HFFc6 (cell line): ENCODE measurements at regions not wholly inside any gene's neighbourhood (a gene's known extent, or its start where the extent isn't known, plus 50 kb on each side); places are given as distances from the start of the nearest gene placed in this dataset.

Source experiments
- DNase-seq: peaks from one replicate; pipeline ENCODE4 v3.0.0-alpha.2; 2018
- H3K27ac Mint-ChIP-seq: 2 replicates; pipeline ENCODE4 v1.8.0; 2020; ENCODE audit warnings: mild to moderate bottlenecking, mixed read lengths
- H3K27me3 Mint-ChIP-seq: 2 replicates; pipeline ENCODE4 v1.8.0; 2021; ENCODE audit warnings: mild to moderate bottlenecking, moderate library complexity, mixed read lengths; ENCODE audit not compliant: insufficient read depth
- H3K36me3 Mint-ChIP-seq: 2 replicates; pipeline ENCODE4 v1.8.0; 2021; ENCODE audit warnings: low read depth, mixed read lengths
- H3K4me1 Mint-ChIP-seq: 2 replicates; pipeline ENCODE4 v1.8.0; 2020; ENCODE audit warnings: low read depth, mixed read lengths
- H3K4me3 Mint-ChIP-seq: 2 replicates; pipeline ENCODE4 v1.8.0; 2020; ENCODE audit warnings: mild to moderate bottlenecking, moderate library complexity, mixed read lengths
- H3K9me3 Mint-ChIP-seq: 2 replicates; pipeline ENCODE4 v1.8.0; 2020; ENCODE audit warnings: mild to moderate bottlenecking, mixed read lengths
- TF ChIP-seq, protein P1 (sequence below): fragments of 200-600 bp; sonication (generic); IDR thresholded peaks from 2 replicates; pipeline ENCODE4 v1.5.0; 2021; ENCODE audit warnings: antibody characterized with exemption, mild to moderate bottlenecking

- Mint-ChIP-seq H3K27ac (no peak overlapping the region), H3K27me3 (peaks cover 16% of the 10 kb centered on the region), H3K4me1 (peaks cover 27% of the 10 kb centered on the region), H3K9me3 (no peaks in the 10 kb centered on the region), H3K36me3 (no peaks in the 10 kb centered on the region), H3K4me3 (no peak overlapping the region)
- TF ChIP-seq, protein P1, sequence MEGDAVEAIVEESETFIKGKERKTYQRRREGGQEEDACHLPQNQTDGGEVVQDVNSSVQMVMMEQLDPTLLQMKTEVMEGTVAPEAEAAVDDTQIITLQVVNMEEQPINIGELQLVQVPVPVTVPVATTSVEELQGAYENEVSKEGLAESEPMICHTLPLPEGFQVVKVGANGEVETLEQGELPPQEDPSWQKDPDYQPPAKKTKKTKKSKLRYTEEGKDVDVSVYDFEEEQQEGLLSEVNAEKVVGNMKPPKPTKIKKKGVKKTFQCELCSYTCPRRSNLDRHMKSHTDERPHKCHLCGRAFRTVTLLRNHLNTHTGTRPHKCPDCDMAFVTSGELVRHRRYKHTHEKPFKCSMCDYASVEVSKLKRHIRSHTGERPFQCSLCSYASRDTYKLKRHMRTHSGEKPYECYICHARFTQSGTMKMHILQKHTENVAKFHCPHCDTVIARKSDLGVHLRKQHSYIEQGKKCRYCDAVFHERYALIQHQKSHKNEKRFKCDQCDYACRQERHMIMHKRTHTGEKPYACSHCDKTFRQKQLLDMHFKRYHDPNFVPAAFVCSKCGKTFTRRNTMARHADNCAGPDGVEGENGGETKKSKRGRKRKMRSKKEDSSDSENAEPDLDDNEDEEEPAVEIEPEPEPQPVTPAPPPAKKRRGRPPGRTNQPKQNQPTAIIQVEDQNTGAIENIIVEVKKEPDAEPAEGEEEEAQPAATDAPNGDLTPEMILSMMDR: no peak
- DNase-seq: peak; percentile 4
Measured at GRCh38 chr5:167578977-167579692, 712.3 kb upstream of the WWC1 start.

DNA sequence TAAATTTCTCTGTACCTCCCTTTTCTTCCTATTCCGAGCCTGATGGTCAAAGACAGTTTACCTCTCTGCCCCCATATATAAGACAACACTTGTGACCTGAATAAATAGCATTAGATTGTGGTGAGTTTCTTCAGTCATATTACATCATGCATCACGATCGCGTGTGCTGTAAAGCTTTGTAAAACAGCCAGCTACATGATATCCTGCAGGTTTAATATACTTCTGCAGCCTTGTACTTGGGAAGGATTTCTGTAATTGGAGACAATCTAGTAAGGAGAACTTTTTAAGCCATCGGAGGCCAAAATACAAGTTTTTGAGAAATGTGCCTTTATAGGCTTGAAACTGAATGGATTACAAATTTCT is 711.8 kb upstream of the WWC1 start:
- no peaks in the 10 kb centered on the region for H3K36me3 Mint-ChIP-seq
- no peak overlapping the region for H3K4me3 Mint-ChIP-seq
- DNase-seq: peak; percentile 8
- peaks cover 22% of the 10 kb centered on the region for H3K4me1 Mint-ChIP-seq
- TF ChIP-seq, protein P1: no peak
- no peak overlapping the region for H3K27ac Mint-ChIP-seq
- H3K9me3 Mint-ChIP-seq: no peaks in the 10 kb centered on the region
- peaks cover 11% of the 10 kb centered on the region for H3K27me3 Mint-ChIP-seq

DNA sequence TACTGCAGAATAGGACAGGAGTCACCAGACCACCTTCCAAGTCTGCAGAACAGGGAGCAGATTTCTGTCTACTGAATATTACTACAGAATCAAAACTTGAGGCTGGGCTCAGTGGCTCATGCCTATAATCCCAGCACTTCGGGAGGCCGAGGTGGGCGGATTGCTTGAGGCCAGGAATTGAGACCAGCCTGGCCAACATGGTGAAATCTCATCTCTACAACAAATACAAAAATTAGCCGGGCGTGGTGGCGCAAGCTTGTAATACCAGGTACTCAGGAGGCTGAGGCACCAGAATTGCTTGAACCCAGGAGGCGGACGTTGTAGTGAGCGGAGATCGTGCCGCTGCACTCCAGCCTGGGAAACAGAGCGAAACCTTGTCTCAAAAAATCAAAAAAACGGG is 710.8 kb upstream of the WWC1 start:
- Mint-ChIP-seq H3K27me3 (peaks cover 8% of the 10 kb centered on the region), H3K4me3 (no peak overlapping the region), H3K27ac (no peak overlapping the region), H3K36me3 (no peaks in the 10 kb centered on the region), H3K9me3 (no peaks in the 10 kb centered on the region), H3K4me1 (peaks cover 22% of the 10 kb centered on the region)
- no peak for DNase-seq
- TF ChIP-seq, protein P1: no peak

DNA sequence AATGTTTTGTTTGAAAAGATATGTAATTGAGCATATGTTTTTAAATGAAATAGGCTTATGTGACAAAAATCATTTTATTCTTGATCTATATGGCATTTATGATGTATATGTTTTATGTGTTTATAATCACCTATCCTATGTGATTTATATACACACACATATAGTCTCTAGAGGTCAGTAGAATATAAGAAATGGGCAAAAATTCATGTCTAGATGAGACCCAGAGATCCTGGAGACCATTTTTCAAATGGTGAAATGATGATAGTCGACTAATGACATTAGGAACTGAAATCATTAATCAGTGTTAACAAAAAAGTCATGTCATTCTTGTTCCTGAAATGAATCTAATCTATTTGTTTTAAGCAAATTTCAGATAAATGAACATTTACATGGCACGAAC is 709.2 kb upstream of the WWC1 start:
- Mint-ChIP-seq H3K9me3 (no peaks in the 10 kb centered on the region), H3K36me3 (no peaks in the 10 kb centered on the region), H3K27me3 (no peaks in the 10 kb centered on the region), H3K27ac (no peak overlapping the region), H3K4me3 (no peak overlapping the region), H3K4me1 (peaks cover 13% of the 10 kb centered on the region)
- DNase-seq: peak; percentile 26
- TF ChIP-seq, protein P1: peak; percentile 64

- H3K4me1 Mint-ChIP-seq: peaks cover 13% of the 10 kb centered on the region
- H3K27me3 Mint-ChIP-seq: no peaks in the 10 kb centered on the region
- H3K36me3 Mint-ChIP-seq: no peaks in the 10 kb centered on the region
- H3K27ac Mint-ChIP-seq: no peak overlapping the region
- H3K9me3 Mint-ChIP-seq: no peaks in the 10 kb centered on the region
- DNase-seq: no peak
- TF ChIP-seq, protein P1: no peak
- no peak overlapping the region for H3K4me3 Mint-ChIP-seq
Measured at GRCh38 chr5:167582886-167583285, 708.6 kb upstream of the WWC1 start.
